ENCODE measurements at regions not wholly inside any gene's neighbourhood (a gene's known extent, or its start where the extent isn't known, plus 50 kb on each side); places are given as distances from the start of the nearest gene placed in this dataset.

- H3K9me3 ChIP-seq, result no peaks in the 10 kb centered on the region
- no peak for TF ChIP-seq POLR2AphosphoS5 (IDR thresholded peaks at IDR 0.05)
- no peak for TF ChIP-seq POLR2A (IDR thresholded peaks at IDR 0.05)
- TF ChIP-seq EP300 (IDR thresholded peaks at IDR 0.05), result no peak
- TF ChIP-seq CTCF (IDR thresholded peaks at IDR 0.05), result no peak
- no peaks in the 10 kb centered on the region for H3K4me1 ChIP-seq
- 92 to 95% methylated on average over 3 of the region's 3 CpGs for WGBS, 2 donors
- H3K27me3 ChIP-seq, result no peaks in the 10 kb centered on the region
- DNase-seq (no peak), ATAC-seq (ENCODE audit: low FRiP score in 2 of 2) (no peak)
- H3K4me3 ChIP-seq, result no peak overlapping the region
- H3K36me3 ChIP-seq, result no peaks in the 10 kb centered on the region
- no peak overlapping the region for H3K27ac ChIP-seq
These were observed 660.0 kb downstream of the PTPRC start for GRCh38 chr1:199298825-199299224.

- no peaks in the 10 kb centered on the region for H3K4me1 ChIP-seq
- H3K27me3 ChIP-seq, result no peaks in the 10 kb centered on the region
- ATAC-seq (ENCODE audit: low FRiP score in 2 of 2) (no peak), DNase-seq (no peak)
- H3K36me3 ChIP-seq, result no peaks in the 10 kb centered on the region
- H3K27ac ChIP-seq, result no peak overlapping the region
- H3K9me3 ChIP-seq, result no peaks in the 10 kb centered on the region
- TF ChIP-seq EP300 (IDR thresholded peaks at IDR 0.05), result no peak
- H3K4me3 ChIP-seq, result no peak overlapping the region
These were observed 662.8 kb downstream of the PTPRC start for GRCh38 chr1:199301472-199302217.

- TF ChIP-seq EP300 (IDR thresholded peaks at IDR 0.05), result no peak
- TF ChIP-seq POLR2AphosphoS5 (IDR thresholded peaks at IDR 0.05), result no peak
- TF ChIP-seq POLR2A (IDR thresholded peaks at IDR 0.05), result no peak
- no peak for TF ChIP-seq CTCF (IDR thresholded peaks at IDR 0.05)
These were observed 663.7 kb downstream of the PTPRC start for GRCh38 chr1:199302554-199302953.

GRCh38 chr1:199303035-199303434 is 664.2 kb downstream of the PTPRC start:
- ATAC-seq (ENCODE audit: low FRiP score in 2 of 2) (no peak), DNase-seq (no peak)
- no peak overlapping the region for H3K27ac ChIP-seq
- H3K4me3 ChIP-seq, result no peak overlapping the region
- 95% methylated on average over 2 of the region's 2 CpGs for WGBS, 2 donors
- no peaks in the 10 kb centered on the region for H3K4me1 ChIP-seq
- H3K9me3 ChIP-seq, result no peaks in the 10 kb centered on the region
- TF ChIP-seq POLR2AphosphoS5 (IDR thresholded peaks at IDR 0.05) (no peak), POLR2A (IDR thresholded peaks at IDR 0.05) (no peak), CTCF (IDR thresholded peaks at IDR 0.05) (no peak), EP300 (IDR thresholded peaks at IDR 0.05) (no peak)
- H3K27me3 ChIP-seq, result no peaks in the 10 kb centered on the region
- H3K36me3 ChIP-seq, result no peaks in the 10 kb centered on the region

More at GRCh38 chr1:199302554-199302953, 663.7 kb downstream of the PTPRC start:
- no peak overlapping the region for H3K27ac ChIP-seq
- no peaks in the 10 kb centered on the region for H3K27me3 ChIP-seq
- no peaks in the 10 kb centered on the region for H3K4me1 ChIP-seq
- no peak overlapping the region for H3K4me3 ChIP-seq
- DNase-seq (no peak), ATAC-seq (ENCODE audit: low FRiP score in 2 of 2) (no peak)
- H3K36me3 ChIP-seq, result no peaks in the 10 kb centered on the region
- no peaks in the 10 kb centered on the region for H3K9me3 ChIP-seq

GRCh38 chr1:199305053-199305452 is 666.2 kb downstream of the PTPRC start:
- H3K27ac ChIP-seq, result no peak overlapping the region
- H3K9me3 ChIP-seq, result no peaks in the 10 kb centered on the region
- TF ChIP-seq POLR2AphosphoS5 (IDR thresholded peaks at IDR 0.05), result no peak
- TF ChIP-seq CTCF (IDR thresholded peaks at IDR 0.05), result no peak
- DNase-seq (no peak), ATAC-seq (ENCODE audit: low FRiP score in 2 of 2) (no peak)
- H3K36me3 ChIP-seq, result no peaks in the 10 kb centered on the region
- no peaks in the 10 kb centered on the region for H3K4me1 ChIP-seq
- no peak overlapping the region for H3K4me3 ChIP-seq
- H3K27me3 ChIP-seq, result no peaks in the 10 kb centered on the region
- WGBS, 2 donors, result 81 to 85% methylated on average over 2 of the region's 2 CpGs

Data from upper lobe of left lung (tissue), 6 donors.